ENCODE measurements at regions not wholly inside any gene's neighbourhood (a gene's known extent, or its start where the extent isn't known, plus 50 kb on each side); places are given as distances from the start of the nearest gene placed in this dataset.

- H3K27ac ChIP-seq (ENCODE audit: low read depth, low read length): no peak overlapping the region
- H3K4me1 ChIP-seq (ENCODE audit: control insufficient read depth, insufficient read depth, low read length): no peaks in the 10 kb centered on the region
- no peak overlapping the region for H3K4me3 ChIP-seq (ENCODE audit: low read depth, low read length)
Observed at GRCh38 chr12:86669010-86669409, 412.8 kb upstream of the MGAT4C start.

GRCh38 chr12:86666316-86666715 lies 410.1 kb upstream of the MGAT4C start:
- no peaks in the 10 kb centered on the region for H3K4me1 ChIP-seq (ENCODE audit: control insufficient read depth, insufficient read depth, low read length)
- no peak overlapping the region for H3K4me3 ChIP-seq (ENCODE audit: low read depth, low read length)
- no peak overlapping the region for H3K27ac ChIP-seq (ENCODE audit: low read depth, low read length)
- H3K9me3 ChIP-seq (ENCODE audit: control insufficient read depth, insufficient read depth, low read depth, low read length): no peaks in the 10 kb centered on the region
- H3K9ac ChIP-seq (ENCODE audit: low read length): no peak overlapping the region
- no peaks in the 10 kb centered on the region for H3K27me3 ChIP-seq (ENCODE audit: control insufficient read depth, insufficient read depth, low read length)
- no peaks in the 10 kb centered on the region for H3K36me3 ChIP-seq (ENCODE audit: control insufficient read depth, insufficient read depth, low read length)

More at GRCh38 chr12:86669010-86669409, 412.8 kb upstream of the MGAT4C start:
- Histone ChIP-seq H3K9ac (ENCODE audit: low read length) (no peak overlapping the region), H3K9me3 (ENCODE audit: control insufficient read depth, insufficient read depth, low read depth, low read length) (no peaks in the 10 kb centered on the region), H3K27me3 (ENCODE audit: control insufficient read depth, insufficient read depth, low read length) (no peaks in the 10 kb centered on the region), H3K36me3 (ENCODE audit: control insufficient read depth, insufficient read depth, low read length) (no peaks in the 10 kb centered on the region)

GRCh38 chr12:86663716-86664115 lies 407.5 kb upstream of the MGAT4C start:
- Histone ChIP-seq H3K4me3 (ENCODE audit: low read depth, low read length) (no peak overlapping the region), H3K9me3 (ENCODE audit: control insufficient read depth, insufficient read depth, low read depth, low read length) (no peaks in the 10 kb centered on the region), H3K4me1 (ENCODE audit: control insufficient read depth, insufficient read depth, low read length) (no peaks in the 10 kb centered on the region), H3K27me3 (ENCODE audit: control insufficient read depth, insufficient read depth, low read length) (no peaks in the 10 kb centered on the region), H3K36me3 (ENCODE audit: control insufficient read depth, insufficient read depth, low read length) (no peaks in the 10 kb centered on the region), H3K27ac (ENCODE audit: low read depth, low read length) (no peak overlapping the region), H3K9ac (ENCODE audit: low read length) (no peak overlapping the region)

GRCh38 chr12:86663173-86663572 lies 407.0 kb upstream of the MGAT4C start:
- Histone ChIP-seq H3K27me3 (ENCODE audit: control insufficient read depth, insufficient read depth, low read length) (no peaks in the 10 kb centered on the region), H3K9ac (ENCODE audit: low read length) (no peak overlapping the region), H3K4me1 (ENCODE audit: control insufficient read depth, insufficient read depth, low read length) (no peaks in the 10 kb centered on the region), H3K4me3 (ENCODE audit: low read depth, low read length) (no peak overlapping the region), H3K9me3 (ENCODE audit: control insufficient read depth, insufficient read depth, low read depth, low read length) (no peaks in the 10 kb centered on the region), H3K27ac (ENCODE audit: low read depth, low read length) (no peak overlapping the region), H3K36me3 (ENCODE audit: control insufficient read depth, insufficient read depth, low read length) (no peaks in the 10 kb centered on the region)

- H3K27me3 ChIP-seq (ENCODE audit: control insufficient read depth, insufficient read depth, low read length): no peaks in the 10 kb centered on the region
- H3K27ac ChIP-seq (ENCODE audit: low read depth, low read length): no peak overlapping the region
- no peak overlapping the region for H3K4me3 ChIP-seq (ENCODE audit: low read depth, low read length)
- no peaks in the 10 kb centered on the region for H3K36me3 ChIP-seq (ENCODE audit: control insufficient read depth, insufficient read depth, low read length)
- H3K4me1 ChIP-seq (ENCODE audit: control insufficient read depth, insufficient read depth, low read length): no peaks in the 10 kb centered on the region
- no peak overlapping the region for H3K9ac ChIP-seq (ENCODE audit: low read length)
- no peaks in the 10 kb centered on the region for H3K9me3 ChIP-seq (ENCODE audit: control insufficient read depth, insufficient read depth, low read depth, low read length)
Observed at GRCh38 chr12:86662464-86662863, 406.3 kb upstream of the MGAT4C start.

GRCh38 chr12:86660488-86661147 lies 404.4 kb upstream of the MGAT4C start:
- Histone ChIP-seq H3K36me3 (ENCODE audit: control insufficient read depth, insufficient read depth, low read length) (no peaks in the 10 kb centered on the region), H3K4me3 (ENCODE audit: low read depth, low read length) (no peak overlapping the region), H3K4me1 (ENCODE audit: control insufficient read depth, insufficient read depth, low read length) (no peaks in the 10 kb centered on the region), H3K9me3 (ENCODE audit: control insufficient read depth, insufficient read depth, low read depth, low read length) (no peaks in the 10 kb centered on the region), H3K27ac (ENCODE audit: low read depth, low read length) (no peak overlapping the region), H3K27me3 (ENCODE audit: control insufficient read depth, insufficient read depth, low read length) (no peaks in the 10 kb centered on the region), H3K9ac (ENCODE audit: low read length) (no peak overlapping the region)

GRCh38 chr12:86659985-86660384 lies 403.8 kb upstream of the MGAT4C start:
- H3K9me3 ChIP-seq (ENCODE audit: control insufficient read depth, insufficient read depth, low read depth, low read length): no peaks in the 10 kb centered on the region
- no peak overlapping the region for H3K27ac ChIP-seq (ENCODE audit: low read depth, low read length)

GRCh38 chr12:86658303-86658702 lies 402.1 kb upstream of the MGAT4C start:
- no peak overlapping the region for H3K27ac ChIP-seq (ENCODE audit: low read depth, low read length)
- H3K9ac ChIP-seq (ENCODE audit: low read length): no peak overlapping the region
- H3K27me3 ChIP-seq (ENCODE audit: control insufficient read depth, insufficient read depth, low read length): no peaks in the 10 kb centered on the region
- no peaks in the 10 kb centered on the region for H3K4me1 ChIP-seq (ENCODE audit: control insufficient read depth, insufficient read depth, low read length)
- no peaks in the 10 kb centered on the region for H3K9me3 ChIP-seq (ENCODE audit: control insufficient read depth, insufficient read depth, low read depth, low read length)
- H3K4me3 ChIP-seq (ENCODE audit: low read depth, low read length): no peak overlapping the region
- no peaks in the 10 kb centered on the region for H3K36me3 ChIP-seq (ENCODE audit: control insufficient read depth, insufficient read depth, low read length)

More at GRCh38 chr12:86659985-86660384, 403.8 kb upstream of the MGAT4C start:
- Histone ChIP-seq H3K36me3 (ENCODE audit: control insufficient read depth, insufficient read depth, low read length) (no peaks in the 10 kb centered on the region), H3K4me3 (ENCODE audit: low read depth, low read length) (no peak overlapping the region), H3K4me1 (ENCODE audit: control insufficient read depth, insufficient read depth, low read length) (no peaks in the 10 kb centered on the region), H3K9ac (ENCODE audit: low read length) (no peak overlapping the region), H3K27me3 (ENCODE audit: control insufficient read depth, insufficient read depth, low read length) (no peaks in the 10 kb centered on the region)

- no peaks in the 10 kb centered on the region for H3K9me3 ChIP-seq (ENCODE audit: control insufficient read depth, insufficient read depth, low read depth, low read length)
- no peak overlapping the region for H3K27ac ChIP-seq (ENCODE audit: low read depth, low read length)
- H3K27me3 ChIP-seq (ENCODE audit: control insufficient read depth, insufficient read depth, low read length): no peaks in the 10 kb centered on the region
- no peaks in the 10 kb centered on the region for H3K36me3 ChIP-seq (ENCODE audit: control insufficient read depth, insufficient read depth, low read length)
- no peak overlapping the region for H3K4me3 ChIP-seq (ENCODE audit: low read depth, low read length)
- no peaks in the 10 kb centered on the region for H3K4me1 ChIP-seq (ENCODE audit: control insufficient read depth, insufficient read depth, low read length)
- no peak overlapping the region for H3K9ac ChIP-seq (ENCODE audit: low read length)
Observed at GRCh38 chr12:86647800-86648199, 391.6 kb upstream of the MGAT4C start.

GRCh38 chr12:86634456-86635410 lies 378.5 kb upstream of the MGAT4C start:
- Histone ChIP-seq H3K9ac (ENCODE audit: low read length) (no peak overlapping the region), H3K36me3 (ENCODE audit: control insufficient read depth, insufficient read depth, low read length) (no peaks in the 10 kb centered on the region), H3K27me3 (ENCODE audit: control insufficient read depth, insufficient read depth, low read length) (no peaks in the 10 kb centered on the region), H3K27ac (ENCODE audit: low read depth, low read length) (no peak overlapping the region), H3K4me1 (ENCODE audit: control insufficient read depth, insufficient read depth, low read length) (no peaks in the 10 kb centered on the region), H3K9me3 (ENCODE audit: control insufficient read depth, insufficient read depth, low read depth, low read length) (no peaks in the 10 kb centered on the region), H3K4me3 (ENCODE audit: low read depth, low read length) (no peak overlapping the region)

GRCh38 chr12:86627001-86627400 lies 370.8 kb upstream of the MGAT4C start:
- Histone ChIP-seq H3K9me3 (ENCODE audit: control insufficient read depth, insufficient read depth, low read depth, low read length) (peaks cover 37% of the 10 kb centered on the region), H3K36me3 (ENCODE audit: control insufficient read depth, insufficient read depth, low read length) (no peaks in the 10 kb centered on the region), H3K9ac (ENCODE audit: low read length) (no peak overlapping the region), H3K4me3 (ENCODE audit: low read depth, low read length) (no peak overlapping the region), H3K4me1 (ENCODE audit: control insufficient read depth, insufficient read depth, low read length) (no peaks in the 10 kb centered on the region), H3K27me3 (ENCODE audit: control insufficient read depth, insufficient read depth, low read length) (no peaks in the 10 kb centered on the region), H3K27ac (ENCODE audit: low read depth, low read length) (no peak overlapping the region)

Measured in HUES6 (cell line).